Cardiac muscle cell (in vitro differentiated cells and primary cell): ENCODE measurements at regions not wholly inside any gene's neighbourhood (a gene's known extent, or its start where the extent isn't known, plus 50 kb on each side); places are given as distances from the start of the nearest gene placed in this dataset.

Experiments used
- DNase-seq, 2 donors: peaks; one replicate each; pipeline versions ENCODE4 v3.0.0 to v3.0.0-alpha.2; 2010 to 2017; ENCODE audit warnings: low read depth in 1 of 2, low spot score in 1 of 2
- H3K27ac ChIP-seq: fragments of 200-600 bp; sonication (generic); 2 replicates; pipeline ENCODE4 v1.5.1; 2016
- H3K27me3 ChIP-seq: fragments of 200-600 bp; sonication (generic); 2 replicates; pipeline ENCODE4 v1.6.0; 2016; ENCODE audit warnings: control low read depth
- H3K36me3 ChIP-seq: fragments of 200-600 bp; sonication (generic); 2 replicates; pipeline ENCODE4 v1.5.1; 2016; ENCODE audit warnings: control low read depth
- H3K4me1 ChIP-seq: fragments of 200-600 bp; sonication (generic); 2 replicates; pipeline ENCODE4 v1.8.1; 2017; ENCODE audit warnings: low read depth, mild to moderate bottlenecking, mixed run types
- H3K4me3 ChIP-seq: fragments of 200-600 bp; sonication (generic); 2 replicates; pipeline ENCODE4 v1.5.1; 2016; ENCODE audit warnings: mild to moderate bottlenecking
- H3K9me3 ChIP-seq: fragments of 200-600 bp; sonication (generic); 2 replicates; pipeline ENCODE4 v1.5.1; 2017; ENCODE audit warnings: low read depth, mild to moderate bottlenecking, control low read depth
- TF ChIP-seq, protein P1 (sequence below): IDR thresholded peaks from 2 replicates; pipeline ENCODE4 v1.5.1; 2012; ENCODE audit warnings: low read depth, mild to moderate bottlenecking, low read length

DNA sequence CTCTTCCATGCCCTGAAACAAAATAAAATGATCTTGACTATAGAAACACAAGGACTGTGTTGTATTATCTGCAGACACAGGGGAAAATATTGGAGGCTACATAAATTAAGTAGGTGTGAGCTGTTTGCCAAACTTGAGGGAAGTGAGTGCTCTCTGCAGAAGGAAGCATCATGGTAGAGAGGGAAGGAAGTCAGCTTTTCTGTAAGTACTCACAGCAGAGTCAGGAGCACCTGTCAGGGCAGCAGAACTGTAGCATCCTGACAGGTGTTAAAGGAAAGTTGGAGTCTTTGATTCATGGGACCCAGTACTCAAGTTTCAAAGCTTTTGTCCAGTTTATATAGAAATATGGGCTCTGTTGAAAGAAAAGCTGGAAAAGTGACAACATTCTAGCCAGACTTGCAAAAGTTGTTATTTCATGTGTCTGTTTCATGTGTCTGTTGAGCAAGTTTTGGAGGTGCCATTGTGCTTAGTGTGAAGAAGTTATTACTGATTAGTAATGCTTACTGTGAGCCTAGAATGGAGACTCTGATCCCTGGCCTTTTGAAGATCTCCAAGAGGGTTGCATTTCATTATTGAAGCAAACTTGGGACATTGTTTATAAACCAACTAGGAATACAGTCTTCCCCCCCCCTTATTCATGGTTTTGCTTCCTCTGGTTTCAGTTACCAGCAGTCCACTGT is 194.7 kb downstream of the SPATA31D1 start:
- TF ChIP-seq, protein P1, sequence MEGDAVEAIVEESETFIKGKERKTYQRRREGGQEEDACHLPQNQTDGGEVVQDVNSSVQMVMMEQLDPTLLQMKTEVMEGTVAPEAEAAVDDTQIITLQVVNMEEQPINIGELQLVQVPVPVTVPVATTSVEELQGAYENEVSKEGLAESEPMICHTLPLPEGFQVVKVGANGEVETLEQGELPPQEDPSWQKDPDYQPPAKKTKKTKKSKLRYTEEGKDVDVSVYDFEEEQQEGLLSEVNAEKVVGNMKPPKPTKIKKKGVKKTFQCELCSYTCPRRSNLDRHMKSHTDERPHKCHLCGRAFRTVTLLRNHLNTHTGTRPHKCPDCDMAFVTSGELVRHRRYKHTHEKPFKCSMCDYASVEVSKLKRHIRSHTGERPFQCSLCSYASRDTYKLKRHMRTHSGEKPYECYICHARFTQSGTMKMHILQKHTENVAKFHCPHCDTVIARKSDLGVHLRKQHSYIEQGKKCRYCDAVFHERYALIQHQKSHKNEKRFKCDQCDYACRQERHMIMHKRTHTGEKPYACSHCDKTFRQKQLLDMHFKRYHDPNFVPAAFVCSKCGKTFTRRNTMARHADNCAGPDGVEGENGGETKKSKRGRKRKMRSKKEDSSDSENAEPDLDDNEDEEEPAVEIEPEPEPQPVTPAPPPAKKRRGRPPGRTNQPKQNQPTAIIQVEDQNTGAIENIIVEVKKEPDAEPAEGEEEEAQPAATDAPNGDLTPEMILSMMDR: no peak
- no peak overlapping the region for H3K27ac ChIP-seq
- H3K27me3 ChIP-seq: peaks cover 3% of the 10 kb centered on the region
- H3K9me3 ChIP-seq: no peaks in the 10 kb centered on the region
- no peaks in the 10 kb centered on the region for H3K36me3 ChIP-seq
- no peak overlapping the region for H3K4me3 ChIP-seq
- no peaks in the 10 kb centered on the region for H3K4me1 ChIP-seq
- DNase-seq: peak in 1 of 2 donors; percentile 3

DNA sequence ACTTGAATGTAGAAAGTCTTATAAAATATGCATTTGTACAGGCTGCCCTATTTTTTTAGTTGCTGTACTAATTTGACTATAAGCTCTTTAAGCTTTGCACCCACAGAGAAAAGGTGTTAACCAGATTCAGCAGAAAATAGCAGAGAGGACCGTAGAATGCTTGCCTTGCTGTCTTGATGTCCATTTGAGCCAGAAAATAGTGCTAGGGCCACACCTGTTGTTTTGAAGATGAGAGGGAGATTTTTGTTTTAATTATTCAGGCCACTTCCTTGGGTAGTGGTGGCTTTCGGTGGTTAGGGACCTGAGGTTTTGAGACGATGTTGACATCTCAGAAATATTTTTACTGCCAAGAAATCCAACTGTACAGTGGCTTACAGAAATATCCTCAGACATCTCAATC is 196.0 kb downstream of the SPATA31D1 start:
- TF ChIP-seq, protein P1: no peak
- Histone ChIP-seq H3K9me3 (no peaks in the 10 kb centered on the region), H3K36me3 (no peaks in the 10 kb centered on the region), H3K27ac (no peak overlapping the region), H3K4me3 (no peak overlapping the region), H3K27me3 (peaks cover 3% of the 10 kb centered on the region), H3K4me1 (no peaks in the 10 kb centered on the region)
- DNase-seq: no peak

DNA sequence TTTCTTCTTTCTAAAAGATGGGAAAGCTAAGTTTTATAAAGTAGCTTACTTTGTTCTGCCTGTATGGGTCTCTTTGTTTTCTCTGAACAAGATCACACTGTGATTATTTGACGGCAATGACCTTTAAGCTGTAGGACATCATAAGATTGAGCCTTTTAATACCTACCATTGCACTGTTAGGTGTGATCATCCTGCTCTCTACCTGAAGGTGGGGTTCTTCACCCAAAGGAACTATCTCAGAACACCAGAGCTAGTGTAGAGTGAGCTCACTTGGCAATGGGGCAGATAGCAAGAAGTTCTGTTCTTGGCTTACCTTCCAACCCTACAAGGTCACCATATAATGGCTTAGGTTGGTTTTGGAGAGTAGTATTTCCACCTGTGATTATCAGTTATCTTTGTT is 200.2 kb downstream of the SPATA31D1 start:
- no peak for DNase-seq
- Histone ChIP-seq H3K4me1 (no peaks in the 10 kb centered on the region), H3K9me3 (no peaks in the 10 kb centered on the region), H3K27me3 (no peaks in the 10 kb centered on the region), H3K4me3 (no peak overlapping the region), H3K27ac (no peak overlapping the region), H3K36me3 (no peaks in the 10 kb centered on the region)
- TF ChIP-seq, protein P1: no peak

DNA sequence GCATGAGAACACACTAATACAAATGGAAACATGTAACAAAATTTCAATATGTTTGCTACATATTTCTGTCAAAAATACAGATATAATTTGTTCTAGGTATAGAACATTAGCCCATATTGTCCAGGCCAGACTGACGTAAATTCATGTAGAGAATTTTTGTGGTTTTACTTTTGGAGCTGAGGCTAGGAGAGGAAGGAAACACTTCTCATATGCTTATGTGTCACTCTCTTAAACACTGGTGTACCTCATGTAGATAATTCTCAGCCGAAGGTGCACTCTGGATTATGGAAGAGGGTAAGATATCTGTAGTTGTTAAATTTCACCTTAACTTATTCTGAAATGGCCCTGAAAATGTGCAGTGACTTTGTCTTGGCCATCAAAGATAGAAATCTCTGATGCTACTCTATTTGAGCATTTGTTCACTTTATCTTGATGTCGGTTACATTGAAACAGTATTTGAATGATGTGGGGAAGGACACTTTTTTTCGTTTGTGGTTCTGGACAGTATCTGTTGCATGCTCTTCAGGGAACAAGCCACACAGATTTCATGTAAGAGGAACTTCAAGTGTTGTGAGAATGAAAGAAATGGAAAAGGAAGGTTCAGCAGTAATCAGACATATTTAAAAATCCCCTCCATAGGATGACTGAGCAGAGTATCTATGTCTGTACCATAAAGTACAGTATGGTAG is 202.7 kb downstream of the SPATA31D1 start:
- H3K27me3 ChIP-seq: no peaks in the 10 kb centered on the region
- TF ChIP-seq, protein P1: no peak

DNA sequence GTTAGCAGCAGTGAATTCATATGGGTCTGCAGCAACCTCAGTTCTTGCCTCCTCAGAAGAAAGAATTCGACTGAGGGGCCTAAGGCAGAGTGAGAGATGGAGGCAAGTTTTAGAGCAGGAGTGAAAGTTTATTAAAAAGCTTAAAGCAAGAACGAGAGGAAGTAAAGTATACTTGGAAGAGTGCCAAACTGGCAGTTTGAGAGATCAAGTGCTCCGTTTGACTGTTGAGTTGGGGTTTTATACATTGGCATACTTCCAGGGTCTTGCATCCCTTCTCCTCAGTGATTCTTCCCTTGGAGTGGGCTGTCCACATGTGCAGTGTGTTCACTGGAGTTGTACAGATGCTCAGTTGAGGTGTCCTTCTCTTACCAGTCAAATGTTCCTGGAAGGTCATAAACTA is 203.6 kb downstream of the SPATA31D1 start:
- no peaks in the 10 kb centered on the region for H3K4me1 ChIP-seq
- H3K36me3 ChIP-seq: no peaks in the 10 kb centered on the region
- no peak overlapping the region for H3K4me3 ChIP-seq
- TF ChIP-seq, protein P1: no peak
- no peak for DNase-seq
- H3K9me3 ChIP-seq: no peaks in the 10 kb centered on the region
- H3K27ac ChIP-seq: no peak overlapping the region
- no peaks in the 10 kb centered on the region for H3K27me3 ChIP-seq

More for the DNA sequence above, 202.7 kb downstream of the SPATA31D1 start:
- peak in 1 of 2 donors; percentile 7 for DNase-seq
- Histone ChIP-seq H3K4me3 (no peak overlapping the region), H3K9me3 (no peaks in the 10 kb centered on the region), H3K27ac (no peak overlapping the region), H3K4me1 (no peaks in the 10 kb centered on the region), H3K36me3 (no peaks in the 10 kb centered on the region)
